ENCODE measurements at regions not wholly inside any gene's neighbourhood (a gene's known extent, or its start where the extent isn't known, plus 50 kb on each side); places are given as distances from the start of the nearest gene placed in this dataset.

- WGBS, 2 donors: 81 to 89% methylated on average over 19 of the region's 19 CpGs
- no peak for TF ChIP-seq POLR2A (IDR thresholded peaks at IDR 0.05)
- no peak for TF ChIP-seq CTCF (IDR thresholded peaks at IDR 0.05)
- no peak overlapping the region for H3K4me3 ChIP-seq (ENCODE audit: low read depth, poor library complexity, severe bottlenecking)
- no peak for DNase-seq (ENCODE audit: low spot score in 2 of 2)
- intact Hi-C loops (cut with DNase I; ENCODE audit: low total_unique reads): no loop called here
These were observed 59.2 kb downstream of the INHBB start for GRCh38 chr2:120404941-120405758.

GRCh38 chr2:120405759-120406099, 59.8 kb downstream of the INHBB start:
- TF ChIP-seq CTCF (IDR thresholded peaks at IDR 0.05) (no peak), POLR2A (IDR thresholded peaks at IDR 0.05) (no peak)
- intact Hi-C loops (cut with DNase I; ENCODE audit: low total_unique reads): no loop called here
- 88 to 91% methylated on average over 5 of the region's 5 CpGs for WGBS, 2 donors
- H3K4me3 ChIP-seq (ENCODE audit: low read depth, poor library complexity, severe bottlenecking): no peak overlapping the region
- no peak for DNase-seq (ENCODE audit: low spot score in 2 of 2)

- no peak for DNase-seq (ENCODE audit: low spot score in 2 of 2)
- TF ChIP-seq CTCF (IDR thresholded peaks at IDR 0.05): no peak
- no peak for TF ChIP-seq POLR2A (IDR thresholded peaks at IDR 0.05)
- no peak overlapping the region for H3K4me3 ChIP-seq (ENCODE audit: low read depth, poor library complexity, severe bottlenecking)
- intact Hi-C loops (cut with DNase I; ENCODE audit: low total_unique reads): no loop called here
- WGBS, 2 donors: 73 to 79% methylated on average over 9 of the region's 9 CpGs
These were observed 60.6 kb downstream of the INHBB start for GRCh38 chr2:120406566-120406965.

- intact Hi-C loops (cut with DNase I; ENCODE audit: low total_unique reads): no loop called here
- WGBS, 2 donors: 82 to 84% methylated on average over 3 of the region's 3 CpGs
- TF ChIP-seq CTCF (IDR thresholded peaks at IDR 0.05): no peak
- TF ChIP-seq POLR2A (IDR thresholded peaks at IDR 0.05): no peak
- no peak for DNase-seq (ENCODE audit: low spot score in 2 of 2)
- no peak overlapping the region for H3K4me3 ChIP-seq (ENCODE audit: low read depth, poor library complexity, severe bottlenecking)
These were observed 64.6 kb downstream of the INHBB start for GRCh38 chr2:120410487-120410886.

GRCh38 chr2:120415060-120415459, 69.1 kb downstream of the INHBB start:
- intact Hi-C loops (cut with DNase I; ENCODE audit: low total_unique reads): no loop called here

More at GRCh38 chr2:120415060-120415459, 69.1 kb downstream of the INHBB start:
- no peak for DNase-seq (ENCODE audit: low spot score in 2 of 2)
- 84 to 100% methylated on average over 1 of the region's 1 CpG for WGBS, 2 donors
- H3K4me3 ChIP-seq (ENCODE audit: low read depth, poor library complexity, severe bottlenecking): no peak overlapping the region
- TF ChIP-seq POLR2A (IDR thresholded peaks at IDR 0.05) (no peak), CTCF (IDR thresholded peaks at IDR 0.05) (no peak)
